ENCODE measurements at regions not wholly inside any gene's neighbourhood (a gene's known extent, or its start where the extent isn't known, plus 50 kb on each side); places are given as distances from the start of the nearest gene placed in this dataset.

GRCh38 chr4:32477518-32477917 lies 1757.3 kb downstream of the PCDH7 start:
- TF ChIP-seq CTCF (IDR thresholded peaks at IDR 0.05; ENCODE audit: poor library complexity) (no peak), EZH2 (IDR thresholded peaks at IDR 0.05; ENCODE audit: borderline replicate concordance) (no peak)
